ENCODE measurements at regions not wholly inside any gene's neighbourhood (a gene's known extent, or its start where the extent isn't known, plus 50 kb on each side); places are given as distances from the start of the nearest gene placed in this dataset.
"Not testable (repeated sequence)": the region's sequence is repeated elsewhere in the genome, so short reads cannot be mapped to it uniquely, and the experiment has no call there.

DNA sequence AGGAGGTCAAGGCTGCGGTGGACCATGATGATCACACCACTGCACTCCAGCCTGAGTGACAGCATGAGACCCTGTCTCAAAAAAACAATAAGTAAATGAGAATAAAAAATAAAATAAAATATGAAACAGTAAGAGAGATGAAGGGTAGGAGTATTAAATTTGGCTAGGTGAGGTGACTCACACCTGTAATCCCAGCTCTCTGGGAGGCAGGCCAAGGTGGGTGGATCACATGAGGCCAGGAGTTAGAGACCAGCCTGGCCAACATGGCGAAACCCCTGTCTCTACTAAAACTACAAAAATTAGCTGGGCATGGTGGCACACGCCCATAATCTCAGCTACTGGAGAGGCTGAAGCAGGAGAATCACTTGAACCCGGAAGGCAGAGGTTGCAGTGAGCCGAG, 87.4 kb upstream of the MRI1 start:
- H3K9me3 Mint-ChIP-seq: peaks cover 17% of the 10 kb centered on the region
- H3K27ac Mint-ChIP-seq; DNase-seq; H3K36me3 Mint-ChIP-seq (ENCODE audit: low read depth); H3K4me1 Mint-ChIP-seq; H3K27me3 Mint-ChIP-seq; H3K4me3 Mint-ChIP-seq; intact Hi-C loops (cut with micrococcal nuclease): not testable (repeated sequence)

GRCh38 chr19:13672480-13673175, 91.7 kb upstream of the MRI1 start:
- H3K9me3 Mint-ChIP-seq: not testable (repeated sequence)

DNA sequence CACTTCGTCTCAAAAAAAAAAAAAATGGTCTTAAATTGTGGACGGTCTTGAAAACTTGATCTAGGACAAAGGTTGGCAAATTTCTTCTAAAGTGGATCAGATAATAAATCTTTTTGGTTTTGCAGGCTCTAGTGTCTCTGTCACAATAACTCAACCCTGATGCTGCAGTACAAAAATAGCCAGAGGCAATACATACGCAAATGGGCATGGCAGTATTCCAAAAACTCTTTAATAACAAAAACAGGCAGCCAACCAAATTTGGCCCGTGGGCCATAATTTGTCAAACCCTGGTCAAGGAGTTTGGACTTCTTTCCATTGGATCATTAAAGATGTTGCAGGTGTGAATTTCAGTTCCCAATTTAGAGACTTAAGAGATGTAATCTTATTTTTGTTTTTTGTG, 93.5 kb upstream of the MRI1 start:
- no peaks in the 10 kb centered on the region for H3K4me1 Mint-ChIP-seq
- H3K4me3 Mint-ChIP-seq: no peak overlapping the region
- no peaks in the 10 kb centered on the region for H3K27me3 Mint-ChIP-seq
- no peaks in the 10 kb centered on the region for H3K36me3 Mint-ChIP-seq (ENCODE audit: low read depth)
- peaks cover 4% of the 10 kb centered on the region for H3K9me3 Mint-ChIP-seq
- H3K27ac Mint-ChIP-seq: no peak overlapping the region
- intact Hi-C loops (cut with micrococcal nuclease): no loop called here
- DNase-seq: no peak

More at GRCh38 chr19:13672480-13673175, 91.7 kb upstream of the MRI1 start:
- intact Hi-C loops (cut with micrococcal nuclease); H3K4me3 Mint-ChIP-seq; H3K36me3 Mint-ChIP-seq (ENCODE audit: low read depth); H3K4me1 Mint-ChIP-seq; H3K27ac Mint-ChIP-seq; H3K27me3 Mint-ChIP-seq: not testable (repeated sequence)
- DNase-seq: peak; percentile 66

GRCh38 chr19:13669780-13670355, 94.5 kb upstream of the MRI1 start:
- DNase-seq: no peak
- H3K27me3 Mint-ChIP-seq: no peaks in the 10 kb centered on the region
- peaks cover 4% of the 10 kb centered on the region for H3K9me3 Mint-ChIP-seq
- H3K4me1 Mint-ChIP-seq: no peaks in the 10 kb centered on the region
- H3K27ac Mint-ChIP-seq: no peak overlapping the region
- no peak overlapping the region for H3K4me3 Mint-ChIP-seq
- H3K36me3 Mint-ChIP-seq (ENCODE audit: low read depth): no peaks in the 10 kb centered on the region
- intact Hi-C loops (cut with micrococcal nuclease): no loop called here

DNA sequence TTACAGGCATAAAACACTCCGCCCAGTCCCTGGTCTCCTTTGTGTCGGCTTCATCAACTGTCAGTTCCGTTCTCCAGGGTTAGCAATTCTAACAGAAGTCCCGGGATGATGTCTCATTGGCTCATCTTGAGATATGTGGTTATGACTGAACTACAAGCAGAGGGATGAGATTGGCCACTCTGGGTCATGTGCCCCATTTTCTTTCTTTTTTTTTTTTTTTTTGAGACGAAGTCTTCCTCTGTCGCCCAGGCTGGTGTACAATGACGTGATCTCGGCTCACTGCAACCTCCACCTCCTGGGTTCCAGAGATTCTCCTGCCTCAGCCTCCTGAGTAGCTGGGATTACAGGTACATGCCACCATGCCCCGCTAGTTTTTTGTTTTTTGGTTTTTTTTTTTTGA, 95.4 kb upstream of the MRI1 start:
- no peaks in the 10 kb centered on the region for H3K27me3 Mint-ChIP-seq
- no peak overlapping the region for H3K4me3 Mint-ChIP-seq
- H3K9me3 Mint-ChIP-seq: no peaks in the 10 kb centered on the region
- no peaks in the 10 kb centered on the region for H3K4me1 Mint-ChIP-seq
- intact Hi-C loops (cut with micrococcal nuclease): no loop called here
- H3K36me3 Mint-ChIP-seq (ENCODE audit: low read depth): no peaks in the 10 kb centered on the region
- no peak for DNase-seq
- H3K27ac Mint-ChIP-seq: no peak overlapping the region

DNA sequence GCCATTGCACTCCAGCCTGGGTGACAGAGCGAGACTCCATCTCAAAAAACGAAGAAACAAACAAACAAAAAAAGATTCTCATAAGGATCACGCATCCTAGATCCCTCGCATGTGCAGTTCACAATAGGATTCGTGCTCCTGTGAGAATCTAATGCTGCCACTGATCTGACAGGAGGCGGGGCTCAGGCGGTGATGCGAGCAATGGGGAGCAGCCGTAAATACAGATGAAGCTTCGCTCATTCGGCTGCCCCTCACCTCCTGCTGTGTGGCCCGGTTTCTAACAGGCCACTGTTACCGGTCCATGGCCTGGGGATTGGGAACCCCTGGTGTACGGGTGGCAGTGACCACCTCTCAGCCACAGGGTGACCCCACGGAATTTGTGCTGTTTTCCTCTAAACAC, 98.2 kb upstream of the MRI1 start:
- no peak overlapping the region for H3K4me3 Mint-ChIP-seq

DNA sequence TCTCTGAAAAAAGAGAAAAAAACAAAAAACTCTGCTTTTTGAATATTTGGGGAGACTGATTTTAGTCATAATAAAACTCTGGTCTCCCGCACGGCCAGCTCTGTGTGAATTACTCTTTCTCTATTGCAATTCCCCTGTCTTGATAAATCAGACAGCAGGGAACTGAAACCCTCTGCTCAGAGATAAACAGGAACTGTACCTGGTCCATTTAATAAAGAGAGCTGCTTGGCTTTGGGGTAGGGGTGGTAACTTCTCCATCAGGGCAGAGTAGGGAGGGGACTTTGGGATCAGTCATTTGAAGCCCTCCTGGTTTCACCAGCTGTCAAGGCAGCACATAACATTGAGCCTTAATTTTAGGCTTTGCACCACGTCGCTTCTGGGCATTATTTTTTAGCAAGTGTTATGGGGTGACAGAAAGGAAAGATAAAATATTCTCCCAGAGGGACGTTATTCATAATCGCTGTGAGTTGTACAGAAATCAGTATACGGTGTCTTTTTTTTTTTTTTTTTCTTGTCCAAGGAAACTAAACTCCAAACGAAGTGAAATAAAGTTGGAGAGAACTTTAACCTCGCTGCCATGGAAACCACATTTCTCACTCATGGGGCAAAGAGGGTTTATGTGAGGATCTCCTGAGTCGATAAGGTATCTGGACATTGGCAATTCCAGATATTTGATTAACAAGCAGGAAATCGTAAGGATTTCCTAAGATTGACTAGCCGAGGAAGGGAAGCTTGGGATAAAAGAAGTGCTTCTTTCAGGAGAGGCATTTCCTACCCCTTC, 99.0 kb upstream of the MRI1 start:
- H3K27ac Mint-ChIP-seq: no peak overlapping the region

More for the DNA sequence above, 98.2 kb upstream of the MRI1 start:
- H3K36me3 Mint-ChIP-seq (ENCODE audit: low read depth): no peaks in the 10 kb centered on the region
- DNase-seq: no peak
- no peaks in the 10 kb centered on the region for H3K9me3 Mint-ChIP-seq
- no peaks in the 10 kb centered on the region for H3K27me3 Mint-ChIP-seq
- H3K27ac Mint-ChIP-seq: no peak overlapping the region
- intact Hi-C loops (cut with micrococcal nuclease): no loop called here
- no peaks in the 10 kb centered on the region for H3K4me1 Mint-ChIP-seq

DNA sequence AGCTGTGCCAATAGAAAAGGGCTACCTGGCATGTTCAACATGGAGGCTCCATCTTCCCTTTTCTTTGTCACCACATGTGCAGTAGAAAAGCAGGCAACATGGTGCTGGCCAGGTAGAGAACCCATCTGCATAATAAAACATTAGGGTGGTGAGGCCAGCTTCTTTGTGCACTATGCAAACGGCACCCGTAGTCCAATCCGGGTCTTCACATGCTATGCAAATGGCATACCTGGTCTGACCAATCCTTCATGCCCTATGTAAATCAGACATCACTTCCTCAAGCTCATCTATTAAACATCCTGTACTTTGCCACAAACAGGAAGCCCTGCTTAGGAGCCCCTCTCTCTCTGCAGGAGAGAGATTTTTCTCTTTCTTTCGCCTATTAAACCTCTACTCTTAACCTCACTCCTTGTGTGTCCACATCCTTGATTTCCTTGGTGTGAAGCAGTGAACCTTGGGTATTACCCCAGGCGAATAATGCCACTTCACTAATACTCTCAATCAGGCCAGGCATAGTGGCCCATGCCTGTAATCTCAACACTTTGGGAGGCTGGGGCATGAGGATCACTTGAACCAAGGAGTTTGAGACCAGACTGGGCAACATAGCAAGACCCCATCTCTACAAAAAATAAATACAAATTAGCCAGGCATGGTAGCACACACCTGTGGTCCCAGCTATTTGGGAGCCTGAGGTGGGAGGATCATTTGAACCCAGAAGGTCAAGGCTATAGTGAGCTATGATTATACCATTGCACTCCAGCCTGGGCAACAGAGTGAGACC, 111.3 kb upstream of the MRI1 start:
- Mint-ChIP-seq H3K4me3 (no peak overlapping the region), H3K36me3 (ENCODE audit: low read depth) (no peaks in the 10 kb centered on the region), H3K4me1 (peaks cover 2% of the 10 kb centered on the region), H3K9me3 (peaks cover 6% of the 10 kb centered on the region), H3K27me3 (no peaks in the 10 kb centered on the region), H3K27ac (no peak overlapping the region)
- intact Hi-C loops (cut with micrococcal nuclease): no loop called here
- no peak for DNase-seq

More for the DNA sequence above, 99.0 kb upstream of the MRI1 start:
- Mint-ChIP-seq H3K4me1 (no peaks in the 10 kb centered on the region), H3K36me3 (ENCODE audit: low read depth) (no peaks in the 10 kb centered on the region), H3K27me3 (no peaks in the 10 kb centered on the region), H3K4me3 (no peak overlapping the region), H3K9me3 (no peaks in the 10 kb centered on the region)
- no peak for DNase-seq
- intact Hi-C loops (cut with micrococcal nuclease): no loop called here

GRCh38 chr19:13646758-13647157, 117.6 kb upstream of the MRI1 start:
- Mint-ChIP-seq H3K9me3 (no peaks in the 10 kb centered on the region), H3K27ac (no peak overlapping the region), H3K36me3 (ENCODE audit: low read depth) (no peaks in the 10 kb centered on the region), H3K27me3 (no peaks in the 10 kb centered on the region), H3K4me3 (no peak overlapping the region), H3K4me1 (no peaks in the 10 kb centered on the region)
- no peak for DNase-seq
- intact Hi-C loops (cut with micrococcal nuclease): no loop called here

DNA sequence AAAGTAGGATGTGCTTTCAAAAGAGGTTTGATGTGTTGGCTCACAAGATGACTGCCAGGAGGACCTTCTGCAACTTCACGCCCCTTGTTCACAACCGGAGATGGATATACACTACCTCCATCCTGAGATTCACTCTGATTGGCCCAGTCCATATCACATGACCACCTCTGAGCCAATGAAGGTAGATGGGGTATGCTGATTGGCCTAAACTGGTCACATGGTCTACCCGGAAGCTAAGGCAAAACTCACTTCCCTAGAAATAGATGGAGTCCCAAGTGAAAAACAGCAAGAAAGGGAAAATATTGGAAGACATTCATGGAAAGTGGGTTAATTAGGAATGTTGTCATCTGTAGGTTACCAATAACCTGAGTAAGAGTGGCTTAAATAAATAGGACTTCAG, 119.7 kb upstream of the MRI1 start:
- Mint-ChIP-seq H3K36me3 (ENCODE audit: low read depth) (no peaks in the 10 kb centered on the region), H3K9me3 (no peaks in the 10 kb centered on the region), H3K4me1 (no peaks in the 10 kb centered on the region), H3K27me3 (no peaks in the 10 kb centered on the region), H3K27ac (no peak overlapping the region), H3K4me3 (no peak overlapping the region)
- intact Hi-C loops (cut with micrococcal nuclease): no loop called here
- no peak for DNase-seq

- intact Hi-C loops (cut with micrococcal nuclease): no loop called here
- Mint-ChIP-seq H3K27ac (no peak overlapping the region), H3K9me3 (peaks cover 3% of the 10 kb centered on the region), H3K27me3 (no peaks in the 10 kb centered on the region), H3K4me1 (no peaks in the 10 kb centered on the region), H3K36me3 (ENCODE audit: low read depth) (no peaks in the 10 kb centered on the region), H3K4me3 (no peak overlapping the region)
- DNase-seq: no peak
Observed at GRCh38 chr19:13640611-13641010, 123.7 kb upstream of the MRI1 start.

- H3K27me3 Mint-ChIP-seq: no peaks in the 10 kb centered on the region
- H3K9me3 Mint-ChIP-seq: peaks cover 3% of the 10 kb centered on the region
Observed at GRCh38 chr19:13639342-13639929, 124.9 kb upstream of the MRI1 start.

GRCh38 chr19:13637664-13638063, 126.7 kb upstream of the MRI1 start:
- no peaks in the 10 kb centered on the region for H3K36me3 Mint-ChIP-seq (ENCODE audit: low read depth)
- no peaks in the 10 kb centered on the region for H3K4me1 Mint-ChIP-seq
- peaks cover 3% of the 10 kb centered on the region for H3K9me3 Mint-ChIP-seq
- no peak for DNase-seq
- H3K27me3 Mint-ChIP-seq: no peaks in the 10 kb centered on the region
- intact Hi-C loops (cut with micrococcal nuclease): no loop called here
- no peak overlapping the region for H3K27ac Mint-ChIP-seq
- H3K4me3 Mint-ChIP-seq: no peak overlapping the region

More at GRCh38 chr19:13639342-13639929, 124.9 kb upstream of the MRI1 start:
- no peak for DNase-seq
- Mint-ChIP-seq H3K4me3 (no peak overlapping the region), H3K27ac (no peak overlapping the region), H3K36me3 (ENCODE audit: low read depth) (no peaks in the 10 kb centered on the region), H3K4me1 (no peaks in the 10 kb centered on the region)
- intact Hi-C loops (cut with micrococcal nuclease): no loop called here

Measured in activated CD4-positive, alpha-beta T cell treated with anti-CD3 and anti-CD28 coated beads, Interleukin-2, amount 10 ng/mL, durations not matched to agents 24 days and 14 days (primary cell).